IPS-18a (cell line): ENCODE measurements at regions not wholly inside any gene's neighbourhood (a gene's known extent, or its start where the extent isn't known, plus 50 kb on each side); places are given as distances from the start of the nearest gene placed in this dataset.

Experiments
- H3K27ac ChIP-seq: one replicate; pipeline ENCODE4 v1.5.1; 2013; ENCODE audit warnings: low read length
- H3K27me3 ChIP-seq: one replicate; pipeline ENCODE4 v1.6.1; 2013; ENCODE audit warnings: mild to moderate bottlenecking, low read length; ENCODE audit not compliant: control insufficient read depth, insufficient read depth
- H3K36me3 ChIP-seq: one replicate; pipeline ENCODE4 v1.6.1; 2013; ENCODE audit warnings: low read depth, low read length; ENCODE audit not compliant: control insufficient read depth
- H3K4me1 ChIP-seq: one replicate; pipeline ENCODE4 v1.6.1; 2013; ENCODE audit warnings: low read depth, low read length; ENCODE audit not compliant: control insufficient read depth
- H3K4me3 ChIP-seq: one replicate; pipeline ENCODE4 v1.5.1; 2013; ENCODE audit warnings: low read length
- H3K9ac ChIP-seq: one replicate; pipeline ENCODE4 v1.6.1; 2013; ENCODE audit warnings: mild to moderate bottlenecking, low read length, moderate library complexity
- H3K9me3 ChIP-seq: one replicate; pipeline ENCODE4 v1.6.1; 2013; ENCODE audit warnings: low read depth, low read length; ENCODE audit not compliant: control insufficient read depth

GRCh38 chr16:80045861-80046260 is 445.3 kb upstream of the MAF start:
- Histone ChIP-seq H3K27me3 (no peaks in the 10 kb centered on the region), H3K4me3 (no peak overlapping the region), H3K9me3 (no peaks in the 10 kb centered on the region), H3K27ac (no peak overlapping the region), H3K9ac (no peak overlapping the region), H3K36me3 (no peaks in the 10 kb centered on the region), H3K4me1 (peaks cover 2% of the 10 kb centered on the region)

GRCh38 chr16:80041410-80041809 is 440.9 kb upstream of the MAF start:
- H3K9me3 ChIP-seq = no peaks in the 10 kb centered on the region
- H3K9ac ChIP-seq = no peak overlapping the region
- H3K4me3 ChIP-seq = no peak overlapping the region
- peaks cover 2% of the 10 kb centered on the region for H3K4me1 ChIP-seq
- no peaks in the 10 kb centered on the region for H3K36me3 ChIP-seq
- H3K27me3 ChIP-seq = no peaks in the 10 kb centered on the region
- H3K27ac ChIP-seq = no peak overlapping the region

GRCh38 chr16:80040814-80041213 is 440.3 kb upstream of the MAF start:
- Histone ChIP-seq H3K9ac (no peak overlapping the region), H3K4me3 (no peak overlapping the region), H3K4me1 (no peaks in the 10 kb centered on the region), H3K9me3 (no peaks in the 10 kb centered on the region), H3K27me3 (no peaks in the 10 kb centered on the region), H3K27ac (no peak overlapping the region), H3K36me3 (no peaks in the 10 kb centered on the region)

- Histone ChIP-seq H3K27me3 (no peaks in the 10 kb centered on the region), H3K36me3 (no peaks in the 10 kb centered on the region), H3K4me1 (no peaks in the 10 kb centered on the region), H3K9ac (no peak overlapping the region), H3K4me3 (no peak overlapping the region), H3K27ac (no peak overlapping the region), H3K9me3 (no peaks in the 10 kb centered on the region)
These were observed 439.9 kb upstream of the MAF start for GRCh38 chr16:80040413-80040812.

- H3K4me3 ChIP-seq = no peak overlapping the region
- no peak overlapping the region for H3K9ac ChIP-seq
- H3K27me3 ChIP-seq = no peaks in the 10 kb centered on the region
- H3K27ac ChIP-seq = no peak overlapping the region
- H3K9me3 ChIP-seq = no peaks in the 10 kb centered on the region
- no peaks in the 10 kb centered on the region for H3K4me1 ChIP-seq
- H3K36me3 ChIP-seq = no peaks in the 10 kb centered on the region
These were observed 439.2 kb upstream of the MAF start for GRCh38 chr16:80039777-80040176.

GRCh38 chr16:80038566-80038965 is 438.0 kb upstream of the MAF start:
- Histone ChIP-seq H3K27me3 (no peaks in the 10 kb centered on the region), H3K9me3 (peaks cover 7% of the 10 kb centered on the region), H3K4me1 (no peaks in the 10 kb centered on the region), H3K4me3 (no peak overlapping the region), H3K27ac (no peak overlapping the region), H3K9ac (no peak overlapping the region), H3K36me3 (no peaks in the 10 kb centered on the region)

GRCh38 chr16:80034948-80035663 is 434.6 kb upstream of the MAF start:
- Histone ChIP-seq H3K9ac (no peak overlapping the region), H3K27ac (no peak overlapping the region), H3K27me3 (no peaks in the 10 kb centered on the region), H3K4me1 (no peaks in the 10 kb centered on the region), H3K4me3 (no peak overlapping the region), H3K9me3 (peaks cover 7% of the 10 kb centered on the region), H3K36me3 (no peaks in the 10 kb centered on the region)

GRCh38 chr16:80034469-80034826 is 433.9 kb upstream of the MAF start:
- no peak overlapping the region for H3K27ac ChIP-seq
- no peaks in the 10 kb centered on the region for H3K27me3 ChIP-seq
- peaks cover 7% of the 10 kb centered on the region for H3K9me3 ChIP-seq
- H3K4me3 ChIP-seq = no peak overlapping the region
- no peaks in the 10 kb centered on the region for H3K36me3 ChIP-seq
- H3K9ac ChIP-seq = no peak overlapping the region
- no peaks in the 10 kb centered on the region for H3K4me1 ChIP-seq

GRCh38 chr16:80033783-80034468 is 433.4 kb upstream of the MAF start:
- no peaks in the 10 kb centered on the region for H3K27me3 ChIP-seq
- H3K36me3 ChIP-seq = no peaks in the 10 kb centered on the region
- no peak overlapping the region for H3K4me3 ChIP-seq
- peaks cover 7% of the 10 kb centered on the region for H3K9me3 ChIP-seq
- H3K4me1 ChIP-seq = no peaks in the 10 kb centered on the region
- H3K27ac ChIP-seq = no peak overlapping the region
- no peak overlapping the region for H3K9ac ChIP-seq

GRCh38 chr16:80029761-80030481 is 429.4 kb upstream of the MAF start:
- H3K9ac ChIP-seq = no peak overlapping the region
- no peak overlapping the region for H3K4me3 ChIP-seq
- no peaks in the 10 kb centered on the region for H3K36me3 ChIP-seq
- no peaks in the 10 kb centered on the region for H3K4me1 ChIP-seq
- no peak overlapping the region for H3K27ac ChIP-seq
- no peaks in the 10 kb centered on the region for H3K27me3 ChIP-seq
- H3K9me3 ChIP-seq = peaks cover 7% of the 10 kb centered on the region

GRCh38 chr16:80029381-80029630 is 428.8 kb upstream of the MAF start:
- H3K36me3 ChIP-seq = no peaks in the 10 kb centered on the region

More at GRCh38 chr16:80029381-80029630, 428.8 kb upstream of the MAF start:
- no peak overlapping the region for H3K4me3 ChIP-seq
- peaks cover 7% of the 10 kb centered on the region for H3K9me3 ChIP-seq
- H3K27ac ChIP-seq = no peak overlapping the region
- no peaks in the 10 kb centered on the region for H3K4me1 ChIP-seq
- H3K9ac ChIP-seq = no peak overlapping the region
- H3K27me3 ChIP-seq = no peaks in the 10 kb centered on the region
